Left kidney (tissue), 1 donor: ENCODE measurements at regions not wholly inside any gene's neighbourhood (a gene's known extent, or its start where the extent isn't known, plus 50 kb on each side); places are given as distances from the start of the nearest gene placed in this dataset.
"Not testable (repeated sequence)": the region's sequence is repeated elsewhere in the genome, so short reads cannot be mapped to it uniquely, and the experiment has no call there.

Experiments used
- DNase-seq: peaks from one replicate; pipeline ENCODE4 v3.0.0-alpha.2; 2013

GRCh38 chr17:34740565-34741520, 161.5 kb downstream of the TMEM132E start:
- no peak for DNase-seq

DNA sequence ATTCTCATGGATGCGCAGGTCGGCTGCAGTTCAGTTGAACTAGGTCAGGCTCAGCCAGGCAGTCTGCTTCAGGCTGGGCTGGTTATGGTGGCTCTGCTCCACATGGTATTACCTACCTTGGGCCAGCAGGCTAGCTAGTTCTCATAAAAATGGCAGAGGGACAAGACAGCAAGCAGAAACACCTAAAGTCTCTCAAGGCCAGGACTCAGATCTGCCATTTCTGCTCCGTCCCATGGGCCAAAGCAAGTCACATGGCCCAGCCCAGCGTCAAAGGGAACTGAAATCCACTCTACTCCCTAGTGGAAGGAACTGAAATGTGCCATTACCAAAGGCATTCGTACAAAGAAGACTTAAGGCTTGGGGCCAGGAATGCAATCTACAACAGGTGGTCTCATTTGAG, 160.0 kb downstream of the TMEM132E start:
- no peak for DNase-seq

DNA sequence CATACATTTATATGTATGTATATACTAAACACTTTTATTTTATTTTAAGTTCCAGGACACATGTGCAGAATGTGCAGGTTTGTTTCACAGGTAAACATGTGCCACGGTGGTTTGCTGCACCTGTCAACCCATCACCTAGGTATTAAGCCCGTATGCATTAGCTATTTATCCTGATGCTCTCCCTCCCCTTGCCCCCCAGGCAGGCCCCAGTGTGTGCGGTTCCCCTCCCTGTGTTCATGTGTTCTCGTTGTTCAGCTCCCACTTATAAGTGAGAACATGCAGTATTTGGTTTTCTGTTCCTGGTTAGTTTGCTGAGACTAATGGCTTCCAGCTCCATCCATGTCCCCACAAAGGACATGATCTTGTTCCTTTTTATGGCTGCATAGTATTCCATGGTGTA, 158.3 kb downstream of the TMEM132E start:
- not testable (repeated sequence) for DNase-seq

DNA sequence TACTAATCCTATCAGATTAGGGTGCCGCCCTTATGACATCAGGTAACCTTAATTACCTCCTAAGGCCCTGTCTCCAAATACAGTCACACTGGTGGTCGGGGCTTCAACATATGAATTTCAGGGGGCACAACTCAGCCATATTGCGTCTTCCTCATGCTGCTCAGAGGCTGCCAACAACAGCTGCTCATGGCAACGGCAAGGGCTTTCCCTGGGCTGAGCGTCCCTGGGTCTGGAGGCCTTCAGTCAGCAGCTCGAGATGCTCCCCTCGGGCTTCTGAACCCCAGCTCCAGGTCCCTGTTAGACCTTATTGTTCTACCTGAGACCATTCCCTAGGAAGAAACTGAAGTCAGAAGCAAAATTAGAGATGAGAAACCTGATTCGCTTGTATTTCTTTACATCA, 157.2 kb downstream of the TMEM132E start:
- no peak for DNase-seq

- no peak for DNase-seq
These were observed 154.0 kb downstream of the TMEM132E start for GRCh38 chr17:34733333-34733732.

GRCh38 chr17:34730816-34731215, 151.4 kb downstream of the TMEM132E start:
- no peak for DNase-seq

DNA sequence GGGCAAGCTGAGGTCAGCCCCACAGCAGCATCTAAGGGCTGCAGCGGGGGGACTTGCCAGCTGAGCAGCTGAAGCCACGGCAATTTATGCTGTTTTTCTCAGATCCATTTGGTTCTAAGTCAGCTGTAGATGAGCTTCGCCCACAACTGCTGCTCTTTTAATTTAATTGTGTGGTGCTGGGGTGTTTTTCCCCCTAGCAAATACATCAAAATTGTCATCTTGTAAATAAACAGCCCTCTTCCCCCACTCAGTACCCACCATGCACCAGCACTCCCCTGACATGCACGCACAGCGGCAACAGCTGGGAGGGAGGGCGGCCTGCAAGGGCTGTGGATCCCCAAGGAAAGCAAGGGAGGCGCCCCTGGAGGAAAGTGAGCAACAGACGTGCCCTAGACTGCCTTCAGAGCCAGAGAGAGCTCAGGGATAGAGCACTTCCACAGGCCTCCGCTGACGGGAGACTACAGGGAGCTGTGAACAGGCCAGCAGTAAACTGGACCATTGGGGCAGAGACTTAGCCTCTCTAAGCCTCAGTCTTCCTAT, 149.5 kb downstream of the TMEM132E start:
- no peak for DNase-seq

GRCh38 chr17:34727601-34728000, 148.2 kb downstream of the TMEM132E start:
- no peak for DNase-seq

DNA sequence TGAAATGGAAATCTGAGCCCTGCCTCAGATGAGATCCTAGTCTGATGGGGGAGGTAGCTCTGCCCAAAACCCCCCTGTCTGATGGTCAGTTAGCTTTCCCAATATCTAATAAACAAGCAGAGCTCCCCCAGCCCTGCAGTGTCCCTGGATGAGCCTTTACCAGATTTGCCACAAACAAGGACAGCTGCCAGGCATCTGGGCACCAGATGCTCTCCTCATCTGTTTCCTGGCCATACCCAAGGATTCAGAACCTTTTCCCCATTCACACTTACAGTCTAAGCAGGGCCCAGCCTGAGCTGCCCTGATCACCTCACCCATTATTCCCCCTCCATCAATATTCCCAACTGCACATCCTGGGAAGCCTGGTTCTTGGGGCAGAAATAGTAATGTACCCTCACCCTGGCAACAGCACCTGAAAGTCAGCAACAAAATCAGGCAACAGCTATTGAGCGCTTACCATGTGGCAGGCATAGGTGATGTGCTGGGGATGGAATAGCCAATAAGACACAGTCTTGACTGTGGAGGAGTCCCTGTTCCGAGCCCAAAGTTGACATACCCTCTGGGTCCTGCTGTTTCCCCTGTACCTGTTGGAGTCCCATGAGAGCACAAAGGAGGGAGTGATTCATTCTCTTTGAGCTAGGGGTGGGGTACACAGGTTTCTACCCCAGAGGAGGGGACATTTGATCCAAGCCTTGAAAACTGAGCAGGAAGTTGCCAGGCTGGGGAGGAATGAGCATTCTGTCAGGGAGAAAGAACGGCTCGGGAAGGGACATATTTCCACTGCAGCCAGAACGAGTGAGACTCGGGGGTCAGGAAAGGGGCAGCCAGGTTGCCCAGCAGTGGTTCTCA, 147.4 kb downstream of the TMEM132E start:
- no peak for DNase-seq

GRCh38 chr17:34725725-34726124, 146.3 kb downstream of the TMEM132E start:
- DNase-seq: no peak

GRCh38 chr17:34725008-34725407, 145.6 kb downstream of the TMEM132E start:
- DNase-seq: no peak

DNA sequence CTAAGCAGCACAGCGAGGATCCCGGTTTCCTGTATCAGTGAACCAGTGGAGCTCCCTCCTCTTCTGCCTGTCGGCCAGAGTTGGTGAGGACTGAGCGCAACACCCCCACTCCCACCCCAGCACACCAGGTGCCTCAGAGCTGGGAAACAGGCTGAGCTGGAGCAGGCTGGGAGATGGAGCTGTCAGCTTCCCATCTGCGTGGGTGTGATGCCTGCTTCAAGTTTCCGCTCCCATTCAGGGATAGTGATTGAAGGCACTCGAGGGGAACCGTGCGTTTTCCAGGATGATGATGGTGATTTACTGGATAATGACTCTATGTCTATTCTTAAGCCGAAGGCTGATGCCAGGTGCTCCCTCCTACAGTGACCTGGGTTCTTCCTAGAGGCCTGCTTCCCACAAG, 144.5 kb downstream of the TMEM132E start:
- DNase-seq: peak; percentile 67

DNA sequence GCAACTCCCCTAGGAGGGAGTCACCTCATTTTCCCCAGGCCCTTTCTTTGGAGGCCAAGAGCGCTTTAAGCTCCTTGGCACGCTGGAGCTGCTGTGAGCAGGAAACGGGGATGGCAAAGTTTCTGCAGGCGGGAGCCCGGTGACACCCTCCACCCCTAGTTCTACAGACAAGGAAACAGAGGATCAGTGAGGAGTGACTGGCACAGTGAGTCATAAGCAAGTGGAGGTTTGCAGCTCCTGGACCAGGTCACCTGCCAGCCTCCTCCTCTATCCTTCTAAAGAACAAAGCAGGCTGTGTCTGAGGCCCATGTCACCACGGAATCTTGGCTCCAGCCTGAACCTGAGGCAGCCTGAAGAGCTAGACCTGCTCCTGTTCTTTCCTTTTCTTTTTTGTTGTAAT, 141.9 kb downstream of the TMEM132E start:
- DNase-seq: no peak

DNA sequence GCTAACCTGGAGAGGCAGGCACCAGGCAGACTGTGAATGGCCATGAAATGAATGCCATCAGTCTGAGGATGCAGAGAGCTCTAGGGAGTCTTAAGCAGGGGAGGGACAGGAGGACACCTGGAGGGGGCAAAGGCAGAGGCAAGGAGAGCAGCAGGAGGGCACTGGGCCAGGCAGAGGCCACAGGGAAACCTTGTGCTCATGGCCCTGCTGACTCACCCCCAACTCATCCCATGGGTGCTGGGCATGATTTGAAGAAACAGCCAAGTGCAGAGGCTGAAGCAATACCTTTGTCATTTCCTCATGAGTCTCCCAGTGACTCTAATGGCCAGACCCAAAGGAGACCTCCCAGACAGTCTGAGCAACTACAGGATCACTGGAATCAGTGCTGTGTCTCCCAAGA, 141.4 kb downstream of the TMEM132E start:
- DNase-seq: no peak

DNA sequence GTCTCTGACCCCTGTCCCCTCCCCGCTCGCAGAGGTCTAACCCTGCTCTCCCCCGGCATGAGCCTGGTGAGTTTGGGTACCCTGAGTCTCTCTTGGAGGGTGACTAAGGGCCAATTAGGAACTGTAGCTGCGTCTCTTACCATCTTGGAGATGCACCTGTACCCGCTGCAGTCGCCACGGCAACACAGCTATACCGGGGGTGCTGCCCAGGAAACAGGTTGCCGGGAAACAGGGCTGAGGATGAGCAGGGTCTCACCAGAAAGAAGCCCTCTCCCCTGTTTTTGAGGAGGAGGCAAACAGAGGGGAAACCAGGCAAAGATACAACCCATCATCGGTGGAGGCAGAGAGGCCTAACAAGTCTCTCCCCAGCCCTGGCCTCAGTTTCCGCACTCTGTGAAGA, 140.2 kb downstream of the TMEM132E start:
- no peak for DNase-seq

DNA sequence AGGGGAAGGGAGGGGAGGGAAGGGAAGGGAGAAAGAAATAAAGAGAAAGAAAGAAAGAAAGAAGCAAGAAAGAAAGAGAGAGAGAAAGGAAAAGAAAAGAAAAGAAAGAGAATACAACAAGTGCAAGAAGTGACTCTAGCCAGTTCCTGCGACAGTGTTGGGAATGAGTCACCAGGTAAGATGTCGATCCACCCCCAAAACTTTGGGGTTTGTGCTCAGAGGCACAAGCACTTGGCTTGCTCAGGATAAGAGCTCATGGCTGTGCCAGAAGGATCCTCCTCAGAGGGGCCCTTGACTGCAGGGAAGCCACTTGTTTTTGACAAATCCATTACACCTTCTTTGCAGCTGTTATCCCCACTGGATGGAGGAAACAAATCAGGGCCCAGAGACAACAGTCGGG, 137.7 kb downstream of the TMEM132E start:
- no peak for DNase-seq

DNA sequence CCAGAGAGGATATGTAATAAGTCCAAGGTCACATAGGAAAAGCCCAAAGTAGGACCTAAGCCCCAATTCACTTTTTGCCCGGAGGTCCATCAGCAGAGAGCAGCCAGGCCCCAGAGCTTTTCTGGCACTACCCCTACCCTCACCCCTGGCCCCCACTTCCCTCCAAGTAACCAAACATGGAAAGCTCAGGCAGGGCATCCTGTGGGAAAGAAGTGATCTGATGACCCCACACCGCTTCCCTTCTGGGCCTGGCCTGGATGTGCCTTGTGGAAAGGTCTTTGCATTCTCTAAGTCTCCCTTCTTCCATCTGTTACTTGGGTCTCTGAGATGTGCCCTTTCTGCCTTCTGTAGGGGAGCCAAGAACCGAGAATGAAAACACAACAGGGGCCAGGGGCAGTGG, 136.9 kb downstream of the TMEM132E start:
- DNase-seq: no peak

DNA sequence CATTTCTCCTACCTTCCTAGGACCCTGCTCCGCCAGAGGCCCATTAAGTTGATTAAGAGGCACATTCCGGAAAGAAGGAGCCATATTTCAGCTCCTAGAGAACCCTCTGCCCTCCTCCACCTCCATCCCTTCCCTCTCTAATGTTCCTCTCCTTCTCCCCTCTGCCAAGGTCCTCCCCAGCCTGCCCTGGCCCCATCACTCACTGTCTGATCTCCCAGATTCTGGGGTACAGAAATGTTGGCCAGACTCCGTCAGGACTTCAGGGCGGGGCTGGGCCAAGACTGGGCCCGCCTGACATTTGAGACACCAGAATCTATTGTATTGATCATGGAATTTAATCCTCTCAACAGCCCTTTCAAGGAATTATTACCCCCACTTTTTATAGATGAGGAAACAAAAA, 136.1 kb downstream of the TMEM132E start:
- no peak for DNase-seq

DNA sequence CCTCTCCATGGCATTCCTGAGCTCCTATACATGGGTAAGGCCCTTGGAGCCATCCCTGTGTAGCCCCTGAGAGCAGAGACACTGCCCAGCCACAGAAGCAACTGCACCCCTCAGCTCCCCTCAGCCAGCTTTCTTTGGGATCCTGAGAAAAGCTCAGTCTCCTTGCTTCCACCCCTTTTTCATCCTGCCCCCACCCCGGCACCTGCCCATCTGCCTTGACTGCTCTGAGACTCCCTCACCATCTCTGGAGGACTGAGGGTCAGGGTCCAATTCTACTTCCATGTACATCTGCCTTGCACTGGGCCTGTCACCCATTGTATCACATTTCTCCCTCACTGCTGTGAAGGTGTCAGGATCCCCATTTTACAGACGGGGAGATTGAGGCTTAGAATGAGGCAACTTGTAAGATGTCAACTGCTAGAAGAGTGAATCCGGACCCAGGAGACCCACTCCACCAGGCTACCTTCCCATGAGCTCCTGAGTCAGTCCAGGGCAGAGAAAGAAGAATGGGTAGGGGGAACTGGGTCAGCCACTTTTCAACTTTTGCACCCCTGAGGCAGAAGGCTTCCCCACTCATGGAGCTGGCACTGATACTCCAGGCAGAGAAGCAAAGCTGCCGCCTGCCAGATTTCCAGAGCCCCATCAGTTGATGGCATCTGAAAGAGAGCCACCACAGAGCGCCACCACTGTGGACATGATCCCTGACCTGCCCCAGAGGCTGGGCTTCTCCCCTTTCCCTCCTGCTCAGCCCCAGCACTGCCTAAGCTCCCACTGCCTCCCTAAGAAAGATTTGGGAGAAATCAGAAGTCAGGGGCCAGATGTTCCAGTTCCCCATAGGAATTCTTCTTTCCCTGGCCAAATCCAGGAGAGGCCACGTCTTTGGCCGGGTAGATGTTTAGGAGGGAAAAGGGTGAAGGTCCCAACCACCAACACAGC, 135.4 kb downstream of the TMEM132E start:
- DNase-seq: no peak

- no peak for DNase-seq
These were observed 134.3 kb downstream of the TMEM132E start for GRCh38 chr17:34713687-34714086.

DNA sequence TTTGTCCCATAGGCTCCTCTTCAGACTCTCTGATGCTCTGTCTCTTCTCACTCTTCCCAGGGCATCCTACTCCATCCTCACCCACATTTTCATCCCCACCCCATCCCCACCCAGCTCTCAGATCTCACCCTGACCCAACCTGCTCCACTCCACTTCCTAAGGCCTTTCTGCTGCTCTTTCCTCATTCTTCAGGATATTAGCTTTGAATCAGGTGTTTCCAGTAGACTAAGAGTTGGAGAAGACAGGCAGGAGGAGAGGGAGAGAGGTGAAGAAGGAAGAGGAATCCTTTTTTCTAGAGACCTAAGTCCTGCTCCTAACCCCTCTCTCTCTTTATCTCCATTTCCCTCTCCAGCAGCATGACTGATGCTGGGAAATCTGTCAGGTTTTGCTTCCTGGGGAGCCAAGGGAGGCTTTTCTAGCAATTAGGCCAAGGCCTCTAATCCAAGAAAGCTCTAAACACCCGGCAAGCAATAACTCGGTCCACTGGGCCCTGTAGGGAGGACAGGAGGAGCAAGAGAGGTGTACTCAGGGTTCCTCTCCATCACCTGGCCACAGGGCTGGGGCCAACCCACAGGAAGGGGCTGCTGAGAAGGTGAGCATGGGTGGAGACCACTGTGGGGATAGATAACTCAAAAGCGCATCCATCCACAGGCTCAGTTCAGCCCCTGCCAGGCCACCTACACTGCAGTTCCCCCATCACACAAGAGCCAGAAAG, 133.3 kb downstream of the TMEM132E start:
- DNase-seq: no peak
